Endothelial cell of umbilical vein (primary cell): ENCODE measurements at regions not wholly inside any gene's neighbourhood (a gene's known extent, or its start where the extent isn't known, plus 50 kb on each side); places are given as distances from the start of the nearest gene placed in this dataset.

Experiments
- BruUV-seq: library from RNA; stranded (reverse); fragments of 400-500 nt; replicated peaks from 2 replicates; lab custom pipeline; 2021; lab: Mats Ljungman, UMichigan
- CTCF ChIA-PET: fragments of 300-600, 350-600 bp; sonication (Branson Sonifier 250); formaldehyde crosslinking; loops from one replicate; lab custom pipeline; 2021; ENCODE audit warnings: antibody characterized with exemption, inconsistent platforms; lab: Charles Lee
- POLR2A ChIA-PET: fragments of 300-600, 350-600 bp; sonication (Branson Sonifier 250); formaldehyde crosslinking; loops from one replicate; lab custom pipeline; 2021; ENCODE audit warnings: antibody characterized with exemption, inconsistent platforms; lab: Charles Lee
- DNase-seq: peaks from one replicate; pipeline ENCODE4 v3.0.0-alpha.2; 2011; ENCODE audit warnings: low read depth, low spot score
- FAIRE-seq: peaks from 2 replicates; lab custom pipeline; 2011; peaks lifted over from hg19 to GRCh38; lab: Jason Lieb, UNC
- H2AFZ ChIP-seq: 2 replicates; pipeline ENCODE4 v1.6.0; 2012; ENCODE audit warnings: low read depth, low read length, control low read depth, inconsistent platforms
- H3K27ac ChIP-seq: 2 replicates; pipeline ENCODE4 v1.5.1; 2011; ENCODE audit warnings: low read depth, mild to moderate bottlenecking, control low read depth, low read length, moderate library complexity; ENCODE audit not compliant: insufficient read depth
- H3K27me3 ChIP-seq, 2 experiments: 2 replicates each; pipeline versions ENCODE4 v1.6.0 to v1.6.1; 2011; ENCODE audit warnings: low read length in 2 of 2, mixed read lengths in 1 of 2; ENCODE audit not compliant: control insufficient read depth in 2 of 2, insufficient read depth in 2 of 2
- H3K36me3 ChIP-seq, 2 experiments: 2 replicates in 1 of 2; 3 replicates in 1 of 2; pipeline ENCODE4 v1.5.1; 2011; ENCODE audit warnings: low read length in 2 of 2, mild to moderate bottlenecking in 1 of 2, moderate library complexity in 1 of 2; ENCODE audit not compliant: control insufficient read depth in 2 of 2, insufficient read depth in 2 of 2; ENCODE audit errors: extremely low read depth in 1 of 2
- H3K4me1 ChIP-seq: 3 replicates; pipeline ENCODE4 v1.5.1; 2011; ENCODE audit warnings: mild to moderate bottlenecking, low read length; ENCODE audit not compliant: control insufficient read depth, insufficient read depth; ENCODE audit errors: extremely low read depth
- H3K4me2 ChIP-seq: 2 replicates; pipeline ENCODE4 v1.6.1; 2011; ENCODE audit warnings: low read length, control low read depth, mixed read lengths; ENCODE audit not compliant: insufficient read depth
- H3K4me3 ChIP-seq, 3 experiments: fragments of 200-600 bp in 1 of 3; sonication (generic), shearing (Covaris generic) in 1 of 3; replicated peaks in 1 of 3; 2 replicates each; pipeline ENCODE4 v1.5.1; 2011 to 2016; ENCODE audit warnings: control low read depth in 3 of 3, low read length in 3 of 3, mild to moderate bottlenecking in 2 of 3, inconsistent platforms in 1 of 3, low read depth in 1 of 3, moderate library complexity in 1 of 3; ENCODE audit not compliant: insufficient read depth in 1 of 3
- H3K79me2 ChIP-seq: 2 replicates; pipeline ENCODE4 v1.6.0; 2012; ENCODE audit warnings: low read length, inconsistent platforms; ENCODE audit not compliant: control insufficient read depth, insufficient read depth
- H3K9ac ChIP-seq: replicated peaks from 2 replicates; pipeline ENCODE3; 2011; ENCODE audit warnings: low read length, control low read depth; ENCODE audit not compliant: insufficient read depth; ENCODE audit errors: extremely low read depth
- H3K9me1 ChIP-seq: replicated peaks from 3 replicates; pipeline ENCODE4 v1.6.0; 2011; ENCODE audit warnings: mild to moderate bottlenecking, low read length; ENCODE audit not compliant: control insufficient read depth, insufficient read depth; ENCODE audit errors: extremely low read depth
- H3K9me3 ChIP-seq: replicated peaks from 2 replicates; pipeline ENCODE4 v1.5.1; 2012; ENCODE audit warnings: low read length, inconsistent platforms; ENCODE audit not compliant: control insufficient read depth, insufficient read depth
- H4K20me1 ChIP-seq: replicated peaks from 2 replicates; pipeline ENCODE3; 2011; ENCODE audit warnings: mild to moderate bottlenecking, low read length; ENCODE audit not compliant: control insufficient read depth, insufficient read depth; ENCODE audit errors: extremely low read depth
- EZH2 ChIP-seq: IDR thresholded peaks from 2 replicates; pipeline ENCODE4 v1.6.1; 2012; ENCODE audit warnings: borderline replicate concordance, low read depth, mild to moderate bottlenecking, moderate library complexity, low read length, inconsistent platforms; ENCODE audit not compliant: severe bottlenecking
- FOS ChIP-seq: IDR thresholded peaks from 2 replicates; pipeline ENCODE4 v1.6.1; 2011; ENCODE audit warnings: mild to moderate bottlenecking, low read length, moderate library complexity, borderline replicate concordance; ENCODE audit not compliant: insufficient read depth
- GATA2 ChIP-seq: IDR thresholded peaks from 2 replicates; pipeline ENCODE4 v1.7.0; 2011; ENCODE audit warnings: low read depth, mild to moderate bottlenecking, moderate library complexity, mixed read lengths, low read length; ENCODE audit not compliant: insufficient read length, insufficient read depth
- JUN ChIP-seq: IDR thresholded peaks from 2 replicates; pipeline ENCODE4 v1.6.1; 2011; ENCODE audit warnings: borderline replicate concordance, low read depth; ENCODE audit not compliant: insufficient read length, insufficient read depth
- MYC ChIP-seq: IDR thresholded peaks from one replicate; pipeline ENCODE4 v1.6.1; 2011; ENCODE audit warnings: mild to moderate bottlenecking, low read depth, low read length
- POLR2A ChIP-seq: IDR thresholded peaks from 2 replicates; pipeline ENCODE4 v1.6.1; 2012; ENCODE audit warnings: low read depth, mild to moderate bottlenecking, control low read depth, low read length
- POLR2AphosphoS5 ChIP-seq: IDR thresholded peaks from 2 replicates; pipeline ENCODE4 v1.6.1; 2012; ENCODE audit warnings: low read depth, mild to moderate bottlenecking, control low read depth, low read length, moderate library complexity; ENCODE audit not compliant: insufficient read depth
- dilution Hi-C: fragments of 300-500 bp; cut with MboI; formaldehyde crosslinking; loops from one replicate; pipeline ENCODE4 v1.15.0; 2019; ENCODE audit warnings: low sequenced_read_pairs; ENCODE audit not compliant: extremely low pct_ligation_motif_present
- intact Hi-C: fragments of 100-400 bp; cut with micrococcal nuclease; formaldehyde crosslinking; loops from one replicate; pipeline ENCODE4 v1.10.0; 2022
- TF ChIP-seq, protein P1 (sequence below): IDR thresholded peaks from 2 replicates; pipeline ENCODE4 v1.6.1; 2011; ENCODE audit not compliant: insufficient read depth, insufficient read length
- TF ChIP-seq, protein P2 (sequence below), 2 donors: IDR thresholded peaks; 1 replicate in 1 of 2; 2 replicates in 1 of 2; pipeline ENCODE4 v1.5.1; 2011; ENCODE audit warnings: low read length in 2 of 2, mild to moderate bottlenecking in 2 of 2, moderate library complexity in 2 of 2, control low read depth in 1 of 2, inconsistent platforms in 1 of 2, low read depth in 1 of 2; ENCODE audit not compliant: insufficient read depth in 1 of 2; ENCODE audit errors: extremely low read depth in 1 of 2

DNA sequence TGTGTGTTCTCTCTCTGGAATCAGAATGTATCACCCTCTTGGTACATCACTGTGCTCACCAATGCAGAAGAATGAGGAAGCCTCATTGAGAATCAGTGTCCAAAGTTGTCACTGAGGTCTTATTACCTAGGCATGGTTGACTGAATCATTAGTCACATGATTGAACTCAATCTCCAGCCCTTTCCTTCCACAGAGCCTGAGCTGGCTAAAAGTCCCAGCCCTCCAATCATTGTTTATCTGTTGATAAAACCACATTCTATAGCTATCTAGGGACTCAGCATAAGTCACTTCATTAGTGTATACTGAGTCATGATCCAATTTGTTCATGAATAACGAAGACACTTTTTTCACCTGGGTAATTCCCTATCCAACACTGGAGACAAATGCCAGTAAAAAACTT, 396.8 kb downstream of the TRAM1L1 start:
- FAIRE-seq, result no peak
- BruUV-seq, result no TSS peak
- Histone ChIP-seq H3K27me3 (no peaks in the 10 kb centered on the region), H3K4me2 (no peak overlapping the region), H3K27ac (no peak overlapping the region), H3K9me3 (no peaks in the 10 kb centered on the region), H3K79me2 (no peaks in the 10 kb centered on the region), H3K4me1 (no peaks in the 10 kb centered on the region), H3K9me1 (no peaks in the 10 kb centered on the region), H3K4me3 (no peak overlapping the region), H3K36me3 (no peaks in the 10 kb centered on the region), H2AFZ (no peak overlapping the region), H4K20me1 (no peaks in the 10 kb centered on the region), H3K9ac (no peak overlapping the region)
- intact Hi-C loops, result no loop called here
- dilution Hi-C loops, result no loop called here
- ChIA-PET CTCF (no interaction called here), POLR2A (no interaction called here)
- TF ChIP-seq EZH2, result no peak
- TF ChIP-seq, protein P1, sequence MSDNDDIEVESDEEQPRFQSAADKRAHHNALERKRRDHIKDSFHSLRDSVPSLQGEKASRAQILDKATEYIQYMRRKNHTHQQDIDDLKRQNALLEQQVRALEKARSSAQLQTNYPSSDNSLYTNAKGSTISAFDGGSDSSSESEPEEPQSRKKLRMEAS, result no peak
- TF ChIP-seq JUN, result no peak
- TF ChIP-seq GATA2, result no peak
- TF ChIP-seq MYC, result no peak
- TF ChIP-seq FOS, result no peak
- TF ChIP-seq POLR2AphosphoS5, result no peak
- no peak for TF ChIP-seq POLR2A
- TF ChIP-seq, protein P2, sequence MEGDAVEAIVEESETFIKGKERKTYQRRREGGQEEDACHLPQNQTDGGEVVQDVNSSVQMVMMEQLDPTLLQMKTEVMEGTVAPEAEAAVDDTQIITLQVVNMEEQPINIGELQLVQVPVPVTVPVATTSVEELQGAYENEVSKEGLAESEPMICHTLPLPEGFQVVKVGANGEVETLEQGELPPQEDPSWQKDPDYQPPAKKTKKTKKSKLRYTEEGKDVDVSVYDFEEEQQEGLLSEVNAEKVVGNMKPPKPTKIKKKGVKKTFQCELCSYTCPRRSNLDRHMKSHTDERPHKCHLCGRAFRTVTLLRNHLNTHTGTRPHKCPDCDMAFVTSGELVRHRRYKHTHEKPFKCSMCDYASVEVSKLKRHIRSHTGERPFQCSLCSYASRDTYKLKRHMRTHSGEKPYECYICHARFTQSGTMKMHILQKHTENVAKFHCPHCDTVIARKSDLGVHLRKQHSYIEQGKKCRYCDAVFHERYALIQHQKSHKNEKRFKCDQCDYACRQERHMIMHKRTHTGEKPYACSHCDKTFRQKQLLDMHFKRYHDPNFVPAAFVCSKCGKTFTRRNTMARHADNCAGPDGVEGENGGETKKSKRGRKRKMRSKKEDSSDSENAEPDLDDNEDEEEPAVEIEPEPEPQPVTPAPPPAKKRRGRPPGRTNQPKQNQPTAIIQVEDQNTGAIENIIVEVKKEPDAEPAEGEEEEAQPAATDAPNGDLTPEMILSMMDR (IDR thresholded peaks at IDR 0.05; ENCODE audit: extremely low read depth in 1 of 2, insufficient read depth in 1 of 2, low read depth in 1 of 2, low read length in 2 of 2), result no peak
- DNase-seq, result no peak
